Stimulated activated naive CD8-positive, alpha-beta T cell treated with anti-CD3 and anti-CD28 coated beads, Interleukin-15, Interleukin-2, amounts not matched to agents 100 U/mL and 50 U/mL, for 24 hours (primary cell): ENCODE measurements at regions not wholly inside any gene's neighbourhood (a gene's known extent, or its start where the extent isn't known, plus 50 kb on each side); places are given as distances from the start of the nearest gene placed in this dataset.
"Not testable (repeated sequence)": the region's sequence is repeated elsewhere in the genome, so short reads cannot be mapped to it uniquely, and the experiment has no call there.

Experiments used
- ATAC-seq: fragments of 150-1000 bp; cut with Tn5 transposase; one replicate; pipeline ENCODE4 v1.10.0; 2021
- DNase-seq: peaks from one replicate; pipeline ENCODE4 v3.0.0; 2021

DNA sequence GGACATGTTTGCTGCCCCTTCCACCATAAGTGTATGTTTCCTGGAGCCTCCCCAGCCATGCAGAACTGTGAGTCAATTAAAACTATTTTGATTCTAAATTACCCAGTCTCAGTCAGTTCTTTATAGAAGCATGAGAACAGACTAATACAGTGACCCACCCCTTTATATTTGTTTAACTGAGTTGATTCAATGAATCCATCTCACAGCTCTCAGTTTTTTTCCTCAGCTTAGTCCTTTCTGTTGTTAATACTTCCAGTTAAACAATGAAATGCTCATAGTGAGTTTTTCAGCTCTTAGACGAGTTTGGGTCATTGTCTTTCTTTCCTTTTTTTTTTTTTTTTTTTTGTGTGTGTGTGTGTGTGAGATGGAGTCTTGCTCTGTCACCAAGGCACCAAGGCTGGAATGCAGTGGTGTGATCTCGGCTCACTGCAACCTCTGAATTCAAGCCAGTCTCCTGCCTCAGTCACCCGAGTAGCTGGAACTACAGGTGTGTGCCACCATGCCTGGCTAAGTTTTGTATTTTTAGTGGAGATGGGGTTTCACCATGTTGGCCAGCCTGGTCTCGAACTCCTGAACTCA, 627.4 kb downstream of the SPATA31A7 start:
- not testable (repeated sequence) for DNase-seq, ATAC-seq

- ATAC-seq: not testable (repeated sequence)
- peak; percentile 88 for DNase-seq
Measured at GRCh38 chr9:61853624-61854259, 663.9 kb downstream of the SPATA31A7 start.

DNA sequence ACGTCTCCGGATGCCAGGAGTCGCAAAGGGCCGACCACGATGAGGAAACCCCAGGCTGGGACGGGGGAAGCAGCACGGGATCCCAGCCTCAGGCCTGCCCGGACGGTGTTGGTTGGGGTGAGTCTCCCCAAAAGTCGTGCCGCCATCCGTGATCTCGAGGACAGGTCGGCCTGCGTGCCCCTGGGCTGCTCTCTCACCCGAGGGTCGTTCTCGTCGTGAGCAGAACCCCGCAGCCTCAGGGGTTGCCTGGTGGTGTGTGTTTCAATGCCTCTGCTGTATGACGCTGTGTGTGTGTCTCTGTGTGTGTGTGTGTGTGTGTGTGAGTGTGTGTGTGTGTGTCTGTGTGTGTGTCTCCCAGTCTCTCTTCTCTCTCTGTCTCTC, 664.4 kb downstream of the SPATA31A7 start:
- not testable (repeated sequence) for ATAC-seq
- peak; percentile 5 for DNase-seq

GRCh38 chr9:61856283-61856682, 666.4 kb downstream of the SPATA31A7 start:
- peak; percentile 61 for ATAC-seq
- not testable (repeated sequence) for DNase-seq

- ATAC-seq: not testable (repeated sequence)
- peak; percentile 3 for DNase-seq
Measured at GRCh38 chr9:61856858-61857453, 667.1 kb downstream of the SPATA31A7 start.

DNA sequence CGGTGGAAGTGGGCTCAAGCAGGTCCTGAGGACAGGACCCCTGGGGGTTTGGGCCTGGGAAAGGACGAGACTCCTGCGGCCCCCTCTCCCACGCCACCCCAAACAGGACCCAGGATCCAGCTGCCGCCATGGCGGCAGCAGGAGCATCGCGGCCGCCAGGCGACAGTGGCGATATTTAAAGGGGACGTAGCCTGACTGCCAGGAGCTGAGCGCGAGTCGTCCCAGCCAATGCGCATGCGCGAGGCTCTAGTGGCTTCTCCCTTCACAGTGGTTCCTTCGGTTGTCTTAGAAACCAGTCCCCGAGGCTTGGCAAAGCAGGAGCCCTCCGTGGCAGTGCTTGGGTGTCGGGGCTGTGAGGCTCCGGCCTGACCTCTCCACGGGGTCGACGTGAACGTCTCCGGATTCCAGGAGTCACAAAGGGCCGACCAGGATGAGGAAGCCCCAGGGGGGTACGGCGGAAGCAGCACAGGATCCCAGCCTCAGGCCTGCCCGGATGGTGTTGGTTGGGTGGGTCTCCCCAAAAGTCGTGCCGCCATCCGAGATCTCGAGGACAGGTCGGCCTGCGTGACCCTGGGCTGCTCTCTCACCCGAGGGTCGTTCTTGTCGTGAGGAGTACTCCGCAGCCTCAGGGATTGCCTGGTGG, 668.0 kb downstream of the SPATA31A7 start:
- not testable (repeated sequence) for DNase-seq
- peak; percentile 72 for ATAC-seq

DNA sequence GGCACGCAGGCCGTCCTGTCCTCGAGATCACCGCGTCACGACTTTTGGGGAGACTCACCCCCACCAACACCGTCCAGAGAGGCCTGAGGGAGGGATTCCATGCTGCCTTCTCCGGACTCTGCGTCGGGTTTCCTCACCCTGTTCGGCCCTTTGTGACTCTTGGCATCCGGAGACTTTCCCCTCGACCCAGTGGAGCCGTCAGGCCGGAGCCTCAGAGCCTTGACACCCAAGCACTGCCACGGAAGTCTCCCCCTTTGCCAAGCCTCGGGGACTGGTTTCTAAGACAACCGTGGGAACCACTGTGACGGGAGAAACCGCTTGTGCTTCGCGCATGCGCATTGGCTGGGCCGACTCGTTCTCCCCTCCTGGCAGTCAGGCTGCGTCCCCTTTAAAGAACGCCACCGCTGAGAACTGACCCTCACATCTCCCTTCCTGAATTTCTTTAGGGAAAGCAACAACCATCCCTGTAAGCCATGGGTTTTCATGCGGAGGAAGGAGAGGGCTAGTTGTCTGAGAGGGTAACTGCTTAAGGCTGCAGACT, 672.7 kb downstream of the SPATA31A7 start:
- not testable (repeated sequence) for ATAC-seq
- DNase-seq: peak; percentile 75

- ATAC-seq, DNase-seq: not testable (repeated sequence)
Measured at GRCh38 chr9:61864463-61864862, 674.6 kb downstream of the SPATA31A7 start.

- ATAC-seq, DNase-seq: not testable (repeated sequence)
Measured at GRCh38 chr9:61868965-61869364, 679.1 kb downstream of the SPATA31A7 start.

DNA sequence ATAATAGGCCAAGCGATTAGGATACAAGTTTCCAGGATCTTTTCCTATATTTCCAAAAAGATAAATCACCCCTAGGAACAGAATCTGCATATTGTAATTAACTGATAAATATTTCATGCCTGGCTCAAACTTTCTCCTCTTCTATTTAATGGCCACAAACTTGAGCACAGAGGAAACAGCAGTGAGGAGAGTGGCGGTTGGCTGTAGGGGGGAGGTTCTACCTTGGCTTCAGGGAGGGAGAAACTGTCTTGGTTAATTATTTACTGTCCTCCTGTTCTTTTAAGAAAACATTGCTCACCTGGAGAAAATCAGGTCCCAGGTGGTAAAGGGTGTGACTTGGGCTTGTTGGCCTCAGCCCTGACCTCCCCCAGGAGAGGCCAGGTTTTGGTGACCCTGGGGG, 682.5 kb downstream of the SPATA31A7 start:
- DNase-seq, ATAC-seq: not testable (repeated sequence)
